HG03280 (cell line): ENCODE measurements at regions not wholly inside any gene's neighbourhood (a gene's known extent, or its start where the extent isn't known, plus 50 kb on each side); places are given as distances from the start of the nearest gene placed in this dataset.
"Not testable (repeated sequence)": the region's sequence is repeated elsewhere in the genome, so short reads cannot be mapped to it uniquely, and the experiment has no call there.

Source experiments
- ATAC-seq: cut with Tn5 transposase; IDR thresholded peaks from one replicate; pipeline ENCODE4 v1.9.1; 2021; ENCODE audit warnings: mild to moderate bottlenecking, moderate library complexity; ENCODE audit not compliant: unreplicated experiment

- no peak for ATAC-seq
These were observed 210.7 kb downstream of the EFCAB11 start for GRCh38 chr14:89743828-89744227.

- no peak for ATAC-seq
These were observed 214.3 kb downstream of the EFCAB11 start for GRCh38 chr14:89740241-89740640.

GRCh38 chr14:89736881-89737280, 217.6 kb downstream of the EFCAB11 start:
- no peak for ATAC-seq

GRCh38 chr14:89731396-89731933, 223.1 kb downstream of the EFCAB11 start:
- no peak for ATAC-seq

- ATAC-seq = no peak
These were observed 223.8 kb downstream of the EFCAB11 start for GRCh38 chr14:89730687-89731086.

GRCh38 chr14:89728964-89729363, 225.6 kb downstream of the EFCAB11 start:
- no peak for ATAC-seq

- ATAC-seq = not testable (repeated sequence)
These were observed 228.3 kb downstream of the EFCAB11 start for GRCh38 chr14:89726226-89726625.

- ATAC-seq = no peak
These were observed 229.9 kb downstream of the EFCAB11 start for GRCh38 chr14:89724628-89724960.

- no peak for ATAC-seq
These were observed 230.5 kb downstream of the EFCAB11 start for GRCh38 chr14:89723930-89724627.

- ATAC-seq = no peak
These were observed 232.6 kb downstream of the EFCAB11 start for GRCh38 chr14:89721956-89722355.

GRCh38 chr14:89720741-89721729, 233.5 kb downstream of the EFCAB11 start:
- peak; percentile 67 for ATAC-seq

GRCh38 chr14:89720076-89720687, 234.3 kb downstream of the EFCAB11 start:
- peak; percentile 10 for ATAC-seq

GRCh38 chr14:89719366-89720075, 235.0 kb downstream of the EFCAB11 start:
- no peak for ATAC-seq

- ATAC-seq = no peak
These were observed 245.4 kb downstream of the EFCAB11 start for GRCh38 chr14:89708982-89709625.

GRCh38 chr14:89707086-89707485, 247.4 kb downstream of the EFCAB11 start:
- ATAC-seq = no peak

GRCh38 chr14:89702876-89703200, 251.7 kb downstream of the EFCAB11 start:
- ATAC-seq = no peak

- no peak for ATAC-seq
These were observed 252.3 kb downstream of the EFCAB11 start for GRCh38 chr14:89702073-89702875.

GRCh38 chr14:89701211-89702043, 253.1 kb downstream of the EFCAB11 start:
- peak; percentile 85 for ATAC-seq

- no peak for ATAC-seq
These were observed 253.7 kb downstream of the EFCAB11 start for GRCh38 chr14:89700801-89701200.
